OCI-LY3 (cell line): ENCODE measurements at regions not wholly inside any gene's neighbourhood (a gene's known extent, or its start where the extent isn't known, plus 50 kb on each side); places are given as distances from the start of the nearest gene placed in this dataset.

Source experiments
- EZH2phosphoT487 ChIP-seq: fragments of 200-600 bp; shearing (Covaris generic); IDR thresholded peaks from 2 replicates; pipeline ENCODE4 v1.6.1; 2018; ENCODE audit warnings: antibody characterized with exemption, mixed run types, low read depth
- TF ChIP-seq, protein P1 (sequence below): fragments of 200-600, 300-600 bp; sonication (generic); IDR thresholded peaks from 2 replicates; pipeline ENCODE4 v1.5.1; 2014; ENCODE audit warnings: antibody characterized with exemption, low read length, low read depth

DNA sequence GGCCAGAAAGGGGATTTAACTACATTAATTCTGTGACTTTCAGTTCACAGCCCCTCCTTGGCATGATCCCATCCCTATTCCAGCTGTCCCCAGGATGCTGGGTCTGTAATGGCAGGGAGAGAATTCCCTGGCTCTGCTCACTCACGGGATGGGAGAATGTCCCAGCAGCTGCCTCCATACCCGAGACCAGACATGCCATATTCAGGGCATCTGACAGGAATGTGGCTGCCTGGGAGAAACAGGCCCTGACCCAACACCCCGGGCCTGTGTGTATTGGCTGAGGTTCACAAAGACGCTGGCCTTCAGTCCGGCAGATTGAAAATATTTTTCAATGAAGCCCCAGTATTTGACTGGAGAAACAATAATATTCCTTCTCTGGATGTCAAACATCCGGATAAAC lies 83.6 kb upstream of the SMAD3 start:
- TF ChIP-seq, protein P1, sequence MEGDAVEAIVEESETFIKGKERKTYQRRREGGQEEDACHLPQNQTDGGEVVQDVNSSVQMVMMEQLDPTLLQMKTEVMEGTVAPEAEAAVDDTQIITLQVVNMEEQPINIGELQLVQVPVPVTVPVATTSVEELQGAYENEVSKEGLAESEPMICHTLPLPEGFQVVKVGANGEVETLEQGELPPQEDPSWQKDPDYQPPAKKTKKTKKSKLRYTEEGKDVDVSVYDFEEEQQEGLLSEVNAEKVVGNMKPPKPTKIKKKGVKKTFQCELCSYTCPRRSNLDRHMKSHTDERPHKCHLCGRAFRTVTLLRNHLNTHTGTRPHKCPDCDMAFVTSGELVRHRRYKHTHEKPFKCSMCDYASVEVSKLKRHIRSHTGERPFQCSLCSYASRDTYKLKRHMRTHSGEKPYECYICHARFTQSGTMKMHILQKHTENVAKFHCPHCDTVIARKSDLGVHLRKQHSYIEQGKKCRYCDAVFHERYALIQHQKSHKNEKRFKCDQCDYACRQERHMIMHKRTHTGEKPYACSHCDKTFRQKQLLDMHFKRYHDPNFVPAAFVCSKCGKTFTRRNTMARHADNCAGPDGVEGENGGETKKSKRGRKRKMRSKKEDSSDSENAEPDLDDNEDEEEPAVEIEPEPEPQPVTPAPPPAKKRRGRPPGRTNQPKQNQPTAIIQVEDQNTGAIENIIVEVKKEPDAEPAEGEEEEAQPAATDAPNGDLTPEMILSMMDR, result no peak
- no peak for TF ChIP-seq EZH2phosphoT487
